Stimulated activated CD4-positive, alpha-beta T cell treated with anti-CD3 and anti-CD28 coated beads, Interleukin-2, amount 100 ng/mL, for 4 hours (primary cell): ENCODE measurements at regions not wholly inside any gene's neighbourhood (a gene's known extent, or its start where the extent isn't known, plus 50 kb on each side); places are given as distances from the start of the nearest gene placed in this dataset.

Experiments
- DNase-seq: peaks from one replicate; pipeline ENCODE4 v3.0.0-alpha.2; 2020; ENCODE audit warnings: low read depth

DNA sequence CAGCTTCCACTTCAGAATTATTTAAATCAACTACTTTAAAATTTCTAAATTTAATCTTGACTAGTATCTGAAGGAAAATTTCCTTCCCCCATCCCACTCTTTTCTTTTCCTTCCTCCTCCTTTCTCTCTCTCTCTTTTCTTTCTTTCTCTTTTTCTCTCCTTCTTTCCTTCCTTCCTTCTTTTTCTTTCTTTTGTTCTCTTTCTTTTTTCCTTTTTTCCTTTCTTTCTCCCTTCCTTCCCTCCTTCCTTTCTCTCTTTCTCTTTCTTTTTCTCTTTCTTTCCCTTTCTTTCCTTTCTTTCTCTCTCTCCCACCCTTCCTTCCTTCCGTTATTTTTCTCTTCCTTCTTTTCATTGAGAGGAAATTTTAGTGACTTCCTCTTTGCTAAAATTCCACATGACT is 132.0 kb upstream of the CDH19 start:
- DNase-seq: no peak

DNA sequence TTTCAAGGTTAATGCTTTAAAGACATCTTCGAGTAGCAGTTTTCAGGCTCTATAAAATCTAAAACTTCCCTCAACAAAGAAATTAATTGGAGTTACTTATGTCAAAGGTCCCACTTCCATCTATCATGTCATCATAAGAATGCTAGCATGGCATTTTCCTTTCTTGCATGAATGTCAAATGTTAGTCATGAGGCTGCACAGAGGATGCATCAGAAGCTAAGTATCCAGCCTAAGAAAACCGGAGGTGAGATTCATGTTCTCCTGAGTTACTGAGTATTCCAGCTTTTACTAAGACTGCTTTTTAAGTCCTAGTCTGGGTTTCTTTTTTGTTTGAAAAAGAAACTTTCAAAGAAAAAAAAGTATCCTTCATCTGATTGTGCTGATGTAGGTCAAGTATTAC is 130.6 kb upstream of the CDH19 start:
- DNase-seq: no peak

- no peak for DNase-seq
Observed at GRCh38 chr18:66731890-66732289, 128.0 kb upstream of the CDH19 start.

GRCh38 chr18:66729442-66730239 is 125.8 kb upstream of the CDH19 start:
- DNase-seq: no peak

- no peak for DNase-seq
Observed at GRCh38 chr18:66728951-66729350, 125.1 kb upstream of the CDH19 start.

DNA sequence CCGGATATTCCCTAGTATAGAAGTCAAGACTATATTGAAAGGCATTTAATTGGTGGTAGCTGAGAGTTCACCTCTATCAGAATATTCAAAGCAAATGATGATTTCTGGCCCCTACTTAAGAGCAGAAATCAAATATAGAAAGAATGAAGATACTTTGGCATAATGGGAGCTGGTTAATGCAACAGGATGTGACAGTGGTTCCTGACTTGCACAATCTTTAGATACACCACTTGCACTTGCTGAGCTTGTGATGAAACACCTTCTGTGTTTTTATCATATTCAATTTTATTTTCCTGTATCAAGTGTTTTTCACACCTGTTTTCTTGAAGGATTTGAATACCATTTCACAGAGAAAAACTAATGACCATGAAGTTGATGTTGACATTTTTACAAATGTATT is 124.1 kb upstream of the CDH19 start:
- no peak for DNase-seq

DNA sequence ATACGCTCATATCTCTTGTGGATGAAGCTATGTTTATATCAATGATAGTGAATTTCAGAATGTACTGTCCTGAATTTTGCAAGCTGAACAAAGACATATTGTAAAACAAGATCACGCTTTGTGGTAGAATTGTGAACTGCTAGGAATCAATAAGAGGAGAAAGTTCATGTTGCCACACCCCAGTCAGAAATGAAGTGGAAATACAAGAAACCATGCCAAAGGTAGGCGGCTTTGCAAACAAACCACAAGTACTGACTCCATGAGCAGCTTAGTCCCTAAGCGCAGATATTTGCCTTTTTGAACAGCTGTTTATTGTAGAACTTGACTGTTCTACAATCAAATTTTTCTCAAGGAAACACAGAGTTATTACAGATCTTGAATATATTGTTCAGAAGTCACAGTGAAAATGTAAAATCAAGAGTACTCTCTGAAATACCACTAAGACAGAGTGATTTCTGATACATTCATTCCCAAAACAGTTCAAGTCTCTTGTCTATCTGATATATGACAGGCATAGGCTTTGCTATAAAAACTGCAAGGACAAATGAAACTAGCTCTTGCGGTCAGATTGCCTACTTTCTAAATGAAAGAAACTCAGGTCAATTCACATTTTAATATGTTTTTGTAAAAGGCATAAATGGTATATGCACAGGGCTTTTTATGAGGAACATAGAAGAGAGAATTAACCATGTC is 120.9 kb upstream of the CDH19 start:
- DNase-seq: no peak

DNA sequence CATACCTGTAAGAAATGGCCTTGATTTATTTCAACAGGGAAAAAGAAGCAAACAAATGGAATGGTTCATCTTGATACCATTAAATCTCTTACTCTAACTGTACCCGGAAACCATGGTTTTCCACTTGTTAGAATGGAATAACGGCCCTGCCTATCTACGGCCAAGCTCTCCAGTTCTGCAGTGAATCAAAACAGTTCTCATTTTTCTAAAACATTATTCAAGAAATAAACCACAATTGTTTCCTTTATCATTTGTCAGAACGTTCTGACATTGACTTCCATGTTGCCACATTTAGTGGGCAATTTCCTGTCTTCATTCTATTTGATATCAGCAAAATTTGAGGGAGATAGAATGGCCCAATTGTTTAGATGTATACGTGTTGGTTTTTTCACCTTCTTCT is 118.8 kb upstream of the CDH19 start:
- DNase-seq: no peak

DNA sequence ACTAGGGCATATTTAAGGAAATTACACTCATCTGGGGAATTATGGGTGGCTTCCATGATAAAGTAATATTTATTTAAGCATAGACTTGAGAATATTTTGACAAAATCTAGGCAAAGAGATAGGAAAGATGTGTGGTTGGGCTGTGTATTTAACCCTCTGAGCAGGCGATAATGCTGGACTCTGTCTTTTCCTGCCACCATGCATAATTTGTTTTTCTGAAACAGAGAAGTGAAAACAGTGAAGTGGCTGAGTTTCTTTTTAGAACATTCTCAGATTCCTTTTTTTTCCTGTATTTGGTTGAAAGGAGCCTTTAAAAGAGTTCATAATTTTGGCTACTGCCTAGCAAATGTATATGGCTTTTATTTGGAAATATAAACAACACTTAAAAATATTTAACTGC is 104.8 kb upstream of the CDH19 start:
- no peak for DNase-seq

DNA sequence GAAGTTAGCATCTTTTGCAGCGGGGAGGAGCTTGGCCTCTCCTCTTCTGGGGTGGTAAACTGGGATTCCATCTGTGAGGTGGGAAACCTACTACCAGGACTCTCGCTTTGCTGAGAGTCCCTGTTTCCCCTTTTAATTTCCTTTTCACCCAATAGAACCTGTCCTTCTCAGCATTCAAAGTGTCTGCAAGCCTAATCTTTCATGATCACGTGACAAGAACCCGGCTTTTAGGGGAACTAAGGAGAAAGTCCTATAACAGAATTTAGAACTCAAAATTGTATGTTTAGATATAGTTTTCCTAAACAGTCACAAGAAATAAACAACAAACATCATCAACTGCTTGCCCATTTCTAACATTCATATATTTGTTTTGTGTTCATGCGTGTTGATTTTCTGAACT is 103.6 kb upstream of the CDH19 start:
- DNase-seq: no peak

DNA sequence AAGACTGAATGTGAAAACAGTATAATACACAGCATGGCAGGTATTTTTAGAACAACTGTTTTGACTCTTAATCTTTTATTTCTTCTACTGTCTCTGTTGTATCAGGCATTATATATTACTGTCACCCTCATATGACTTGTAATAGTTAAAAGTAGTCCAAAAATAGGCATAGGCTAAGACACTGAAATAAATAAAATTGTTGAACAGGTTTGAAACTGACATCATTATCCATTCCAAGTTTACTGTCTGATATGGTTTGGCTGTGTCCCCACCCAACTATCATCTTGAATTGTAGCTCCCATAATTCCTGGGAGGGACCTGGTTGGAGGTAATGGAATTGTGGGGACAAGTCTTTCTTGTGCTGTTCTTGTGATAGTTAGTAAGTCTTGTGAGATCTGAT is 91.4 kb upstream of the CDH19 start:
- DNase-seq: no peak

GRCh38 chr18:66694852-66695251 is 91.0 kb upstream of the CDH19 start:
- no peak for DNase-seq

GRCh38 chr18:66687635-66688034 is 83.7 kb upstream of the CDH19 start:
- DNase-seq: no peak

- no peak for DNase-seq
Observed at GRCh38 chr18:66682855-66683322, 79.0 kb upstream of the CDH19 start.

DNA sequence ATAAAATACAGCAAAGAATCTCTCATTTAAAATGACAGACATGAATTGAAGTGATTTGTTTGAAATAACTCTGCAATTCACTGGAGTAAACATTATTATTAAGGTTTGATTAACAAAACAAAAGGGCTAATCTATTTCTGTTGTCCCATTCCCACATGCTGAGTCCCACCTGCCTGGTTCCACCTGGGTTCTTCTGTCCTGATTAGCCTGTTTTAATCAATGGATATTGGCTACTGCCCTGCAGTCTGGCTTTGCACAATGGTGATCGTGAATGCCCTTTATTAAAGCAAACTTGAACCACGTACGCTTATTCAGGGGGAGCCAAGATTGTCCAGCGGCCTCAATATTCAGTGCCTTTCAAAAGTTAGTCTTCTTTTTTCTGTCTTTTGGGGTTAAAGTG is 72.8 kb upstream of the CDH19 start:
- DNase-seq: no peak

- no peak for DNase-seq
Observed at GRCh38 chr18:66674286-66674685, 70.4 kb upstream of the CDH19 start.

DNA sequence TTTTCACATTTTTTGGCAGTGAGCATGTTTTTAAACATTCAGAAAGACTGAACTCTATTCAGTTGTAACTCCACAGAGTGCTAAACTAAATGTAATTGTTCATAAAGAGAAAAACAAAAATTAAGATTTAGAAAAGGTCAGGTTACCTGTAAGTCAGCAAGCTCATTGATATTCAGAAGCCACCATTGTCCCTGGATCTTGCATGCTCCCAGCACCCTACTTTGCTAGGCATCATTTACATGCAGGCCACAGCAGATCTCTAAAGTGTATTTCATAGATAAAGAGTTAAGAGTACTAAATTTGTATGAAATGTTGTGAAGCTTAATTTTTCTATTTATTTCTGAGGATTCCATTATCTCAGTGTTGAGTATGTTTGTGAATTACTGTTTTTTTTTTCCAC is 64.8 kb upstream of the CDH19 start:
- DNase-seq: no peak

- no peak for DNase-seq
Observed at GRCh38 chr18:66662632-66663031, 58.7 kb upstream of the CDH19 start.

DNA sequence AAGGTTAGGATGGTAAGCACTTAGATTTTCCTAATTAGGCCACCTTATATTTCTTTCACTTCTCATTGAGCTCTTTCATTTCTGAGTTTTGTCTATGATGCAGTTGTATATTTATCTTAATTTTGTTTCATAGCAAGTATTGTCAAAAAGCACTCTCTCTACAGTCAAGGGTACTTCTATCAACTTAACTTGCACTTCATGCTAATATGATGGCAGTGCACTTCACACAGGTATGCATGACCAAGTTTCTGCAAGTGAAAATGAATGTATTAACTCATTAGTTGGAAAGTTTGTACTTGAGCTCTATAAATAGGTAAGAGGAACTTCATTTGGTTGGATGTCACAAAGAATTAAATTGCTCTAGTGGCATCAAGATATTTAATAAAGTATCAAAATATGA is 51.5 kb upstream of the CDH19 start:
- DNase-seq: no peak
